Loucy (cell line): ENCODE measurements at regions not wholly inside any gene's neighbourhood (a gene's known extent, or its start where the extent isn't known, plus 50 kb on each side); places are given as distances from the start of the nearest gene placed in this dataset.

Experiments
- EZH2phosphoT487 ChIP-seq: fragments of 200-600 bp; IDR thresholded peaks from 2 replicates; pipeline ENCODE4 v1.6.1; 2018; ENCODE audit warnings: antibody characterized with exemption, mild to moderate bottlenecking, moderate library complexity, borderline replicate concordance
- TF ChIP-seq, protein P1 (sequence below): fragments of 200-600 bp; sonication (generic); conservative IDR thresholded peaks from 2 replicates; pipeline ENCODE4 v1.5.1; 2014; ENCODE audit warnings: mild to moderate bottlenecking, antibody characterized with exemption, low read length

DNA sequence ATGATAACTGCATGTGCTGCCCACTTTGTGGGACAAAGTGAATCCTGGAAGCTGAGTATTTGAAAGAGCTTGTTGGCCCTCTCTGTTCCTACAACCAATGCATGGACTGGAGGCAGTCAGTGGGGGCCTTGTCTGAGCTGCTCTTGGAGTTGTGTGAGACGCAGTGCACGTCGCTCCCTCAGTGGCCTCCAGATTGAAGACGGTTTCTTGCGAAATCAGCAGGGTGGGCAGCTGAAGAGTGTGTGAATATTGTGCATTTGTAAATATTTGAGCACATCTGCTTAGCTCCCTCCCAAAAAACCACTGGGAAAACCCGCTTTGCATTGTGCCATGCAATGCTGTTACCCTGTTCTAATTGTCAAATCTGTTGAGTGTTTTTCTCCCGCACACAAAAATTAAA lies 782.8 kb downstream of the PLCL1 start:
- TF ChIP-seq, protein P1, sequence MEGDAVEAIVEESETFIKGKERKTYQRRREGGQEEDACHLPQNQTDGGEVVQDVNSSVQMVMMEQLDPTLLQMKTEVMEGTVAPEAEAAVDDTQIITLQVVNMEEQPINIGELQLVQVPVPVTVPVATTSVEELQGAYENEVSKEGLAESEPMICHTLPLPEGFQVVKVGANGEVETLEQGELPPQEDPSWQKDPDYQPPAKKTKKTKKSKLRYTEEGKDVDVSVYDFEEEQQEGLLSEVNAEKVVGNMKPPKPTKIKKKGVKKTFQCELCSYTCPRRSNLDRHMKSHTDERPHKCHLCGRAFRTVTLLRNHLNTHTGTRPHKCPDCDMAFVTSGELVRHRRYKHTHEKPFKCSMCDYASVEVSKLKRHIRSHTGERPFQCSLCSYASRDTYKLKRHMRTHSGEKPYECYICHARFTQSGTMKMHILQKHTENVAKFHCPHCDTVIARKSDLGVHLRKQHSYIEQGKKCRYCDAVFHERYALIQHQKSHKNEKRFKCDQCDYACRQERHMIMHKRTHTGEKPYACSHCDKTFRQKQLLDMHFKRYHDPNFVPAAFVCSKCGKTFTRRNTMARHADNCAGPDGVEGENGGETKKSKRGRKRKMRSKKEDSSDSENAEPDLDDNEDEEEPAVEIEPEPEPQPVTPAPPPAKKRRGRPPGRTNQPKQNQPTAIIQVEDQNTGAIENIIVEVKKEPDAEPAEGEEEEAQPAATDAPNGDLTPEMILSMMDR = no peak
- TF ChIP-seq EZH2phosphoT487 = no peak
